ENCODE measurements at regions not wholly inside any gene's neighbourhood (a gene's known extent, or its start where the extent isn't known, plus 50 kb on each side); places are given as distances from the start of the nearest gene placed in this dataset.

- no peak for TF ChIP-seq CTCF (IDR thresholded peaks at IDR 0.05)
- no peak for TF ChIP-seq ZFX (IDR thresholded peaks at IDR 0.05; ENCODE audit: borderline replicate concordance)
Observed at GRCh38 chr3:152942366-152942765, 107.4 kb downstream of the P2RY1 start.

All from 22Rv1 (cell line).